HepG2 (cell line): ENCODE measurements at regions not wholly inside any gene's neighbourhood (a gene's known extent, or its start where the extent isn't known, plus 50 kb on each side); places are given as distances from the start of the nearest gene placed in this dataset.

Experiments used
- BRD4 ChIP-seq: sonication (generic); formaldehyde crosslinking; IDR thresholded peaks from 2 replicates; pipeline ENCODE4 v1.4.0; 2020; ENCODE audit warnings: missing genetic modification reagents
- CREB1 ChIP-seq, 2 experiments: fragments of 450-650 bp in 1 of 2; IDR thresholded peaks; 2 replicates each; pipeline ENCODE4 v1.6.1; 2016 to 2017; ENCODE audit warnings: control low read depth in 1 of 2, mild to moderate bottlenecking in 1 of 2, missing compliant biosample characterization in 1 of 2, missing genetic modification characterization in 1 of 2
- GABPA ChIP-seq, 2 experiments: IDR thresholded peaks; 2 replicates each; pipeline ENCODE4 v1.6.1; 2011 to 2016; ENCODE audit warnings: low read depth in 2 of 2, low read length in 1 of 2, missing biosample characterization in 1 of 2, missing genetic modification characterization in 1 of 2
- HDAC2 ChIP-seq: sonication (generic); formaldehyde crosslinking; IDR thresholded peaks from 2 replicates; pipeline ENCODE4 v1.4.0; 2020; ENCODE audit warnings: missing genetic modification reagents
- MAFK ChIP-seq, 2 experiments: IDR thresholded peaks in 1 of 2; conservative IDR thresholded peaks in 1 of 2; 2 replicates each; pipeline ENCODE4 v1.6.1; 2011; ENCODE audit warnings: improper control_type of control experiment in 2 of 2, low read length in 2 of 2
- MYNN ChIP-seq: sonication (generic); formaldehyde crosslinking; IDR thresholded peaks from 2 replicates; pipeline ENCODE4 v1.4.0; 2020; ENCODE audit warnings: mild to moderate bottlenecking, low read depth, missing genetic modification reagents
- RBM22 ChIP-seq: fragments of 200-400 bp; formaldehyde crosslinking; optimal IDR thresholded peaks from 2 replicates; pipeline ENCODE3; 2017; ENCODE audit warnings: mild to moderate bottlenecking, low read length, moderate library complexity
- TBL1XR1 ChIP-seq: fragments of 150-350 bp; IDR thresholded peaks from 2 replicates; pipeline ENCODE4 v1.6.1; 2014; ENCODE audit warnings: borderline replicate concordance, low read length; ENCODE audit not compliant: partially characterized antibody
- TF ChIP-seq, protein P1 (sequence below): sonication (generic); formaldehyde crosslinking; IDR thresholded peaks from 2 replicates; pipeline ENCODE4 v1.4.0; 2020; ENCODE audit warnings: mild to moderate bottlenecking, missing genetic modification reagents
- TF ChIP-seq, protein P2 (sequence below): sonication (generic); formaldehyde crosslinking; IDR thresholded peaks from 2 replicates; pipeline ENCODE4 v1.5.0; 2020; ENCODE audit warnings: mild to moderate bottlenecking, missing genetic modification reagents, moderate library complexity

DNA sequence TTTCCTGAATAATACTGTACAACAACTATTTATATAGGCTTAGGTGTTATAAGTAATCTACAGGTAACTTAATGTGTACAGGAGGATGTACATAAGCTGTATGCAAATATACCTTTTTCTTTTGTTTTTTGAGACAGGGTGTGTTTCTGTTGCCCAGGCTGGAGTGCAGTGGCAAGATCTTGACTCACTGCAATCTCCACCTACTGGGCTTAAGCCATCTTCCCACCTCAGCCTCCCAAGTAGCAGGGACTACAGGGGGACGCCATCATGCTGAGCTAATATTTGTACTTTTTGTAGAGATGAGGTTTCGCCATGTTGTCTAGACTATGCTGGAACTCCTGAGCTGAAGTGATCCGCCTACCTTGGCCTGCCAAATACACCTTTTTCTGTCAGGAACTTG, 191.7 kb upstream of the ZNF217 start:
- no peak for TF ChIP-seq TBL1XR1
- TF ChIP-seq GABPA (IDR thresholded peaks at IDR 0.05; ENCODE audit: low read depth, low read length), result no peak
- no peak for TF ChIP-seq GABPA (CRISPR knock-in tag; IDR thresholded peaks at IDR 0.05; ENCODE audit: low read depth)
- TF ChIP-seq CREB1 (IDR thresholded peaks at IDR 0.05), result no peak
- TF ChIP-seq CREB1 (CRISPR knock-in tag; IDR thresholded peaks at IDR 0.05), result no peak
- TF ChIP-seq, protein P1, sequence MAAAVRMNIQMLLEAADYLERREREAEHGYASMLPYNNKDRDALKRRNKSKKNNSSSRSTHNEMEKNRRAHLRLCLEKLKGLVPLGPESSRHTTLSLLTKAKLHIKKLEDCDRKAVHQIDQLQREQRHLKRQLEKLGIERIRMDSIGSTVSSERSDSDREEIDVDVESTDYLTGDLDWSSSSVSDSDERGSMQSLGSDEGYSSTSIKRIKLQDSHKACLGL (CRISPR knock-in tag), result no peak
- TF ChIP-seq BRD4, result no peak
- TF ChIP-seq HDAC2 (CRISPR knock-in tag), result peak; percentile 37; the same call in 1 of the 2 replicates
- TF ChIP-seq, protein P2, sequence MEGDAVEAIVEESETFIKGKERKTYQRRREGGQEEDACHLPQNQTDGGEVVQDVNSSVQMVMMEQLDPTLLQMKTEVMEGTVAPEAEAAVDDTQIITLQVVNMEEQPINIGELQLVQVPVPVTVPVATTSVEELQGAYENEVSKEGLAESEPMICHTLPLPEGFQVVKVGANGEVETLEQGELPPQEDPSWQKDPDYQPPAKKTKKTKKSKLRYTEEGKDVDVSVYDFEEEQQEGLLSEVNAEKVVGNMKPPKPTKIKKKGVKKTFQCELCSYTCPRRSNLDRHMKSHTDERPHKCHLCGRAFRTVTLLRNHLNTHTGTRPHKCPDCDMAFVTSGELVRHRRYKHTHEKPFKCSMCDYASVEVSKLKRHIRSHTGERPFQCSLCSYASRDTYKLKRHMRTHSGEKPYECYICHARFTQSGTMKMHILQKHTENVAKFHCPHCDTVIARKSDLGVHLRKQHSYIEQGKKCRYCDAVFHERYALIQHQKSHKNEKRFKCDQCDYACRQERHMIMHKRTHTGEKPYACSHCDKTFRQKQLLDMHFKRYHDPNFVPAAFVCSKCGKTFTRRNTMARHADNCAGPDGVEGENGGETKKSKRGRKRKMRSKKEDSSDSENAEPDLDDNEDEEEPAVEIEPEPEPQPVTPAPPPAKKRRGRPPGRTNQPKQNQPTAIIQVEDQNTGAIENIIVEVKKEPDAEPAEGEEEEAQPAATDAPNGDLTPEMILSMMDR (CRISPR knock-in tag), result no peak; the same call in 1 of the 2 replicates
- no peak for TF ChIP-seq MYNN (CRISPR knock-in tag)
- TF ChIP-seq MAFK (conservative IDR thresholded peaks at IDR 0.05 in 1 of 2, IDR thresholded peaks at IDR 0.05 in 1 of 2; ENCODE audit: low read length in 2 of 2), result no peak
- no peak for TF ChIP-seq RBM22
